ENCODE measurements at regions not wholly inside any gene's neighbourhood (a gene's known extent, or its start where the extent isn't known, plus 50 kb on each side); places are given as distances from the start of the nearest gene placed in this dataset.

DNA sequence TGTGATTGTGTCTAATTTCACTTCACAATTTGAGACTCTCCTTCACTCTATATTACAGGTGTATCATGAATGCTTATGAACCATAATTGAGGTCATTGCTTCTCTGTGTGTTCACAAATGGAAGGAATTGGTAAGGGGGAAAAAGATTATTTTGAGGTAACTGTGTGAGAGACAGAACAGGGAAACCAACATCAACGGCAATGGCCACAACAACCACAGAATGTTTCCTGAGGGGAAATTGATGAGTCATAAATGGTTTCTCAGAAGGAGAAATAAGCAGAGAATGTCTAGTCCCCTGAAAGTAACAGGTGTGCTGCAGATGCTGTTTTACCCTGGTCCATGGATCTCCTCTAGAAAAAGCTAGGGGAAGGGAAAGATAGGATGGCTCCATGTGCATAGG is 361.2 kb upstream of the GALNT5 start:
- Histone ChIP-seq H3K27ac (no peak overlapping the region), H3K36me3 (no peaks in the 10 kb centered on the region), H3K4me3 (ENCODE audit: low read depth, low read length) (no peak overlapping the region), H3K9me3 (ENCODE audit: severe bottlenecking) (peaks cover 2% of the 10 kb centered on the region), H3K27me3 (ENCODE audit: insufficient read depth, low read depth, severe bottlenecking) (no peaks in the 10 kb centered on the region)
- TF ChIP-seq, protein P1, sequence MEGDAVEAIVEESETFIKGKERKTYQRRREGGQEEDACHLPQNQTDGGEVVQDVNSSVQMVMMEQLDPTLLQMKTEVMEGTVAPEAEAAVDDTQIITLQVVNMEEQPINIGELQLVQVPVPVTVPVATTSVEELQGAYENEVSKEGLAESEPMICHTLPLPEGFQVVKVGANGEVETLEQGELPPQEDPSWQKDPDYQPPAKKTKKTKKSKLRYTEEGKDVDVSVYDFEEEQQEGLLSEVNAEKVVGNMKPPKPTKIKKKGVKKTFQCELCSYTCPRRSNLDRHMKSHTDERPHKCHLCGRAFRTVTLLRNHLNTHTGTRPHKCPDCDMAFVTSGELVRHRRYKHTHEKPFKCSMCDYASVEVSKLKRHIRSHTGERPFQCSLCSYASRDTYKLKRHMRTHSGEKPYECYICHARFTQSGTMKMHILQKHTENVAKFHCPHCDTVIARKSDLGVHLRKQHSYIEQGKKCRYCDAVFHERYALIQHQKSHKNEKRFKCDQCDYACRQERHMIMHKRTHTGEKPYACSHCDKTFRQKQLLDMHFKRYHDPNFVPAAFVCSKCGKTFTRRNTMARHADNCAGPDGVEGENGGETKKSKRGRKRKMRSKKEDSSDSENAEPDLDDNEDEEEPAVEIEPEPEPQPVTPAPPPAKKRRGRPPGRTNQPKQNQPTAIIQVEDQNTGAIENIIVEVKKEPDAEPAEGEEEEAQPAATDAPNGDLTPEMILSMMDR (IDR thresholded peaks at IDR 0.05; ENCODE audit: low read depth, low read length), result no peak
- no peak for DNase-seq

DNA sequence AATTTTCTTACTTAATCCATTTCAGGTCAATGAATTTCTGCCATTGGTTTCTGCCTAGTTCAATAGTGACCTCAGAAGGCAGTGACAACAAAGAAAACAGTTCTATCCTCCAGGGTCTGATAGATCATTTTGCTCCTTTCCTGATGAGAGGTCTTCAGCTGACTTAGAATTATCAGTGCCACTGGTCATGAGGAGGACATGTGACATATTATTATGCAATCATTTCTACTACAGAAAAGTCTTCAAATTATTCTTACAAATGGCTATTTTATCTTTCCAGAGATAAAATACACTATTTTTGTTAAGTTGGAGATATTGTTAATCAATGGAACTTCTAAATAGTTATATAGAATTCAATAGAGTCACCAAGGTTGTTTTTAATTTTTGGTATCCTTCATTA is 360.0 kb upstream of the GALNT5 start:
- TF ChIP-seq, protein P1 (IDR thresholded peaks at IDR 0.05; ENCODE audit: low read depth, low read length), result no peak
- Histone ChIP-seq H3K27ac (no peak overlapping the region), H3K27me3 (ENCODE audit: insufficient read depth, low read depth, severe bottlenecking) (no peaks in the 10 kb centered on the region), H3K4me3 (ENCODE audit: low read depth, low read length) (no peak overlapping the region), H3K9me3 (ENCODE audit: severe bottlenecking) (peaks cover 2% of the 10 kb centered on the region), H3K36me3 (no peaks in the 10 kb centered on the region)
- no peak for DNase-seq

DNA sequence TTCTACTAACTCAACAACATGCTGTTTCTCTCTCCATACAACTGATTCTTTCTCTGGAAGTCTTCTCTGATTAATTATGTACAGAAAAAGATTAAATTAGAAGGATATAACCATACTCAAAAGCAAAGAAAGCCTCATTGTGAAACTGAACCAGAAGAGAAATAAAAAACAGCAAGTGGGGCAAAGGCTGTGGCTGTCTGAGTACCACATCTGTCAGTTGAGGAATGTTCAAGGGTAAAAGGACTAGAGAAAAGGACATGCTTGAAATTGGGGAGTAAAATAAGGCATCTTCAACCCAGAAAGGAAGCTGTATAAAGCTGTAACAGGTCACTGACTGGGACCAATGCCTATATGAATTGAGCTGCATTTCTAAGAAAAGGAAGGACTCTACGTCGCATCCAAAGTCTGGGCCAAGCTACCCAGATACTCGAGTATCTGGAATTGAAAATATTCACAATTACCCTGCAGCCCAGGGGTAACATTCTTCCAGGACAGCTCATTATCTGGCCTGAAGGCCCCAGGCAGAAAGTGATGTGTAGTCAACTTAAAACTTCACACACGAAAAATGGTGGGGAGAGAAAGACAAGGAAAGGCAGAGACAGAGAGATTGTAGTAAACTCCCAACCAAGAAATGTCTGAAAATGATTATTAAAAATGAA is 356.0 kb upstream of the GALNT5 start:
- Histone ChIP-seq H3K27ac (no peak overlapping the region), H3K4me3 (ENCODE audit: low read depth, low read length) (no peak overlapping the region), H3K36me3 (no peaks in the 10 kb centered on the region), H3K27me3 (ENCODE audit: insufficient read depth, low read depth, severe bottlenecking) (no peaks in the 10 kb centered on the region), H3K9me3 (ENCODE audit: severe bottlenecking) (peaks cover 2% of the 10 kb centered on the region)
- no peak for DNase-seq
- TF ChIP-seq, protein P1 (IDR thresholded peaks at IDR 0.05; ENCODE audit: low read depth, low read length), result no peak

DNA sequence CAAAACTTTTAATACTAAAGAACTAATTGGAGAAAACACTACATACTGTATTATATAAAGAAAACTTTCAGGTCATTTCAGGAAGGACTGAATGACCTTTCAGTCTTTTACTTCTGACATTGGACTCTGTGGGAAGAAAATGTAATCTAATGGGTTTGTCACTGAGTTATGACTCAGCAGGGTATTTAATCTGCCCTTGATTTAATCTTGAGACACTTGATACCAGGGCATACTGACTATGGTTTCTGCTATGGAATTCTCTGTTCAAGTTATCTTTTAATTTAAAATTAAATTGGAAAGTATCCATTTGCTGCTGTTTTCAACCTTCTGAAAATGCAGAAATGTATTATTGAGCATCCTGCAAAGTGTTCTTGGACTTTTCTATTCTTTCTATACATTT is 354.2 kb upstream of the GALNT5 start:
- no peak overlapping the region for H3K4me3 ChIP-seq (ENCODE audit: low read depth, low read length)
- no peak for DNase-seq
- H3K27ac ChIP-seq, result no peak overlapping the region
- no peaks in the 10 kb centered on the region for H3K27me3 ChIP-seq (ENCODE audit: insufficient read depth, low read depth, severe bottlenecking)
- H3K36me3 ChIP-seq, result no peaks in the 10 kb centered on the region
- TF ChIP-seq, protein P1 (IDR thresholded peaks at IDR 0.05; ENCODE audit: low read depth, low read length), result no peak
- peaks cover under 1% of the 10 kb centered on the region for H3K9me3 ChIP-seq (ENCODE audit: severe bottlenecking)

DNA sequence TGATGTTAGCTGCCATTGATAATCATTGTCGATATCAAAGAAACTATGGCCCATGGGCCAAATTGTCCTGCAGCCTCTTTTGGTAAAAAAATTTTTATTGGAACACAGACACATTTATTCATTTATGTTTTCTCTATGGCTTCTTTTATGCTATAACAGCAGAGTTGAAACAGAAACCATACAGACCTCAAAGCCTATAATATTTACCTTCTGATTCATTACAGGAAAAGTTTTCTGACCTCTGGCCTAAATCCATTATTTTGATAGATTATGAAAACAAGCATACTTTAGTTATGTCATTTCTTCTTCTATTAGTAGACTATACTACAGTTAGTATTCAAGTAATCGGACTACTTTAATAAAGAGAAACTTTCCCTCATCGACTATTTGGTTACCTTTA is 349.7 kb upstream of the GALNT5 start:
- Histone ChIP-seq H3K27me3 (ENCODE audit: insufficient read depth, low read depth, severe bottlenecking) (no peaks in the 10 kb centered on the region), H3K36me3 (no peaks in the 10 kb centered on the region), H3K4me3 (ENCODE audit: low read depth, low read length) (no peak overlapping the region), H3K27ac (no peak overlapping the region), H3K9me3 (ENCODE audit: severe bottlenecking) (no peaks in the 10 kb centered on the region)
- DNase-seq, result no peak
- TF ChIP-seq, protein P1 (IDR thresholded peaks at IDR 0.05; ENCODE audit: low read depth, low read length), result no peak

DNA sequence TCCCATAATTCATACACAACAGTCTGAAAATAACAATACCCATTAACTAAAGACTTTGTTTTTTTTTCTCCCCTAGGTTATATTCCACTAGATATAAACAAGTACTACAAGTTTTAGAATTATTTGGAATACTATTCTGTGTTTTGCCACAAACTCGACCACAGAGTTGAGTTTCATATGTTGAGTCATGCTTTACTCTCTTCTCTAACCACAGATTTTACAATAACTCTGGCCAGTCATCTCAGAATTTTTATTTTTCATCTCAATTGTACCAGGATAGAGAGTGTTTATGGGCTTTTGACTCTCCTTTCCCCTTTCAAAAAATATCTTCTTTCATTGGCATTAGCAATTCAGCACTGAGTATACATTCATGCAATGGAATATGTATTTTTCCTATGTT is 348.7 kb upstream of the GALNT5 start:
- Histone ChIP-seq H3K27me3 (ENCODE audit: insufficient read depth, low read depth, severe bottlenecking) (no peaks in the 10 kb centered on the region), H3K27ac (no peak overlapping the region), H3K4me3 (ENCODE audit: low read depth, low read length) (no peak overlapping the region), H3K36me3 (no peaks in the 10 kb centered on the region), H3K9me3 (ENCODE audit: severe bottlenecking) (no peaks in the 10 kb centered on the region)
- no peak for DNase-seq
- TF ChIP-seq, protein P1 (IDR thresholded peaks at IDR 0.05; ENCODE audit: low read depth, low read length), result no peak
